ENCODE measurements at regions not wholly inside any gene's neighbourhood (a gene's known extent, or its start where the extent isn't known, plus 50 kb on each side); places are given as distances from the start of the nearest gene placed in this dataset.

- no peak for DNase-seq
- Histone ChIP-seq H3K4ac (ENCODE audit: low read depth in 1 of 2, low read length in 2 of 2) (no peak overlapping the region), H2BK12ac (ENCODE audit: low read length in 2 of 2) (no peak overlapping the region), H3K36me3 (ENCODE audit: control insufficient read depth in 1 of 2, insufficient read depth in 2 of 2, low read depth in 1 of 2, low read length in 2 of 2) (no peaks in the 10 kb centered on the region), H2AFZ (ENCODE audit: low read depth, low read length) (no peak overlapping the region), H4K91ac (ENCODE audit: low read length) (no peak overlapping the region), H3K9me3 (ENCODE audit: control insufficient read depth, low read length) (no peaks in the 10 kb centered on the region), H2BK120ac (ENCODE audit: low read depth, low read length) (no peak overlapping the region), H4K8ac (ENCODE audit: low read length) (no peak overlapping the region), H3K27ac (ENCODE audit: low read length, poor library complexity, severe bottlenecking) (no peak overlapping the region), H3K9ac (ENCODE audit: low read length) (no peak overlapping the region), H3K18ac (ENCODE audit: low read depth in 1 of 2, low read length in 2 of 2) (no peak overlapping the region), H3K27me3 (ENCODE audit: control insufficient read depth in 1 of 2, insufficient read depth in 1 of 2, low read length in 2 of 2) (no peaks in the 10 kb centered on the region), H3K23ac (ENCODE audit: low read length in 2 of 2) (no peak overlapping the region), H2BK15ac (ENCODE audit: low read depth, poor library complexity, severe bottlenecking) (no peak overlapping the region), H3K14ac (ENCODE audit: low read length in 2 of 2) (no peak overlapping the region), H3K4me3 (ENCODE audit: insufficient read depth in 1 of 2, low read depth in 1 of 2, low read length in 2 of 2) (no peak overlapping the region), H3K4me1 (ENCODE audit: control insufficient read depth, insufficient read depth, low read depth, low read length) (no peaks in the 10 kb centered on the region), H2AK5ac (ENCODE audit: low read length, severe bottlenecking) (no peak overlapping the region), H3K4me2 (ENCODE audit: low read length, poor library complexity, severe bottlenecking) (no peak overlapping the region), H2BK5ac (ENCODE audit: low read depth, low read length, poor library complexity, severe bottlenecking) (no peak overlapping the region), H3K79me1 (replicated peaks; ENCODE audit: low read length, poor library complexity, severe bottlenecking) (no peaks in the 10 kb centered on the region)
- 61% methylated on average over 6 of the region's 7 CpGs for WGBS
Observed at GRCh38 chr2:228956701-228957474, 314.2 kb downstream of the PID1 start.

GRCh38 chr2:228949831-228950230 lies 321.3 kb downstream of the PID1 start:
- H3K14ac ChIP-seq (ENCODE audit: low read length in 2 of 2): no peak overlapping the region
- no peak overlapping the region for H3K18ac ChIP-seq (ENCODE audit: low read depth in 1 of 2, low read length in 2 of 2)

GRCh38 chr2:228945710-228946109 lies 325.4 kb downstream of the PID1 start:
- Histone ChIP-seq H4K91ac (ENCODE audit: low read length) (no peak overlapping the region), H3K9me3 (ENCODE audit: control insufficient read depth, low read length) (no peaks in the 10 kb centered on the region), H3K27me3 (ENCODE audit: control insufficient read depth in 1 of 2, insufficient read depth in 1 of 2, low read length in 2 of 2) (no peaks in the 10 kb centered on the region), H3K4me1 (ENCODE audit: control insufficient read depth, insufficient read depth, low read depth, low read length) (no peaks in the 10 kb centered on the region), H3K4ac (ENCODE audit: low read depth in 1 of 2, low read length in 2 of 2) (no peak overlapping the region), H3K79me1 (replicated peaks; ENCODE audit: low read length, poor library complexity, severe bottlenecking) (no peaks in the 10 kb centered on the region), H2BK5ac (ENCODE audit: low read depth, low read length, poor library complexity, severe bottlenecking) (no peak overlapping the region), H3K14ac (ENCODE audit: low read length in 2 of 2) (no peak overlapping the region), H3K23ac (ENCODE audit: low read length in 2 of 2) (no peak overlapping the region), H2BK120ac (ENCODE audit: low read depth, low read length) (no peak overlapping the region), H3K18ac (ENCODE audit: low read depth in 1 of 2, low read length in 2 of 2) (no peak overlapping the region), H2AK5ac (ENCODE audit: low read length, severe bottlenecking) (no peak overlapping the region), H2AFZ (ENCODE audit: low read depth, low read length) (no peak overlapping the region), H4K8ac (ENCODE audit: low read length) (no peak overlapping the region), H2BK15ac (ENCODE audit: low read depth, poor library complexity, severe bottlenecking) (no peak overlapping the region), H3K36me3 (ENCODE audit: control insufficient read depth in 1 of 2, insufficient read depth in 2 of 2, low read depth in 1 of 2, low read length in 2 of 2) (no peaks in the 10 kb centered on the region), H2BK12ac (ENCODE audit: low read length in 2 of 2) (no peak overlapping the region), H3K9ac (ENCODE audit: low read length) (no peak overlapping the region), H3K27ac (ENCODE audit: low read length, poor library complexity, severe bottlenecking) (no peak overlapping the region), H3K4me2 (ENCODE audit: low read length, poor library complexity, severe bottlenecking) (no peak overlapping the region), H3K4me3 (ENCODE audit: insufficient read depth in 1 of 2, low read depth in 1 of 2, low read length in 2 of 2) (no peak overlapping the region)
- WGBS: 7% methylated on average over 1 of the region's 1 CpG
- DNase-seq: no peak

More at GRCh38 chr2:228949831-228950230, 321.3 kb downstream of the PID1 start:
- H3K4ac ChIP-seq (ENCODE audit: low read depth in 1 of 2, low read length in 2 of 2): no peak overlapping the region
- H2AK5ac ChIP-seq (ENCODE audit: low read length, severe bottlenecking): no peak overlapping the region
- H2BK12ac ChIP-seq (ENCODE audit: low read length in 2 of 2): no peak overlapping the region
- no peaks in the 10 kb centered on the region for H3K79me1 ChIP-seq (replicated peaks; ENCODE audit: low read length, poor library complexity, severe bottlenecking)
- no peak overlapping the region for H3K4me3 ChIP-seq (ENCODE audit: insufficient read depth in 1 of 2, low read depth in 1 of 2, low read length in 2 of 2)
- no peaks in the 10 kb centered on the region for H3K36me3 ChIP-seq (ENCODE audit: control insufficient read depth in 1 of 2, insufficient read depth in 2 of 2, low read depth in 1 of 2, low read length in 2 of 2)
- H3K4me2 ChIP-seq (ENCODE audit: low read length, poor library complexity, severe bottlenecking): no peak overlapping the region
- H4K91ac ChIP-seq (ENCODE audit: low read length): no peak overlapping the region
- H3K23ac ChIP-seq (ENCODE audit: low read length in 2 of 2): no peak overlapping the region
- no peak overlapping the region for H2AFZ ChIP-seq (ENCODE audit: low read depth, low read length)
- no peak overlapping the region for H2BK120ac ChIP-seq (ENCODE audit: low read depth, low read length)
- no peaks in the 10 kb centered on the region for H3K4me1 ChIP-seq (ENCODE audit: control insufficient read depth, insufficient read depth, low read depth, low read length)
- H3K9me3 ChIP-seq (ENCODE audit: control insufficient read depth, low read length): no peaks in the 10 kb centered on the region
- no peaks in the 10 kb centered on the region for H3K27me3 ChIP-seq (ENCODE audit: control insufficient read depth in 1 of 2, insufficient read depth in 1 of 2, low read length in 2 of 2)
- H3K9ac ChIP-seq (ENCODE audit: low read length): no peak overlapping the region
- no peak for DNase-seq
- no peak overlapping the region for H4K8ac ChIP-seq (ENCODE audit: low read length)
- no peak overlapping the region for H3K27ac ChIP-seq (ENCODE audit: low read length, poor library complexity, severe bottlenecking)
- H2BK15ac ChIP-seq (ENCODE audit: low read depth, poor library complexity, severe bottlenecking): no peak overlapping the region
- no peak overlapping the region for H2BK5ac ChIP-seq (ENCODE audit: low read depth, low read length, poor library complexity, severe bottlenecking)

GRCh38 chr2:228942856-228943255 lies 328.2 kb downstream of the PID1 start:
- no peak overlapping the region for H2BK15ac ChIP-seq (ENCODE audit: low read depth, poor library complexity, severe bottlenecking)
- H3K27me3 ChIP-seq (ENCODE audit: control insufficient read depth in 1 of 2, insufficient read depth in 1 of 2, low read length in 2 of 2): no peaks in the 10 kb centered on the region
- H3K27ac ChIP-seq (ENCODE audit: low read length, poor library complexity, severe bottlenecking): no peak overlapping the region
- no peak overlapping the region for H3K23ac ChIP-seq (ENCODE audit: low read length in 2 of 2)
- no peak overlapping the region for H3K14ac ChIP-seq (ENCODE audit: low read length in 2 of 2)
- H3K9ac ChIP-seq (ENCODE audit: low read length): no peak overlapping the region
- H3K4me3 ChIP-seq (ENCODE audit: insufficient read depth in 1 of 2, low read depth in 1 of 2, low read length in 2 of 2): no peak overlapping the region
- no peak overlapping the region for H3K18ac ChIP-seq (ENCODE audit: low read depth in 1 of 2, low read length in 2 of 2)
- H3K79me1 ChIP-seq (replicated peaks; ENCODE audit: low read length, poor library complexity, severe bottlenecking): no peaks in the 10 kb centered on the region
- H2BK5ac ChIP-seq (ENCODE audit: low read depth, low read length, poor library complexity, severe bottlenecking): no peak overlapping the region
- WGBS: 63% methylated on average over 1 of the region's 2 CpGs
- no peak overlapping the region for H2AFZ ChIP-seq (ENCODE audit: low read depth, low read length)
- H3K4ac ChIP-seq (ENCODE audit: low read depth in 1 of 2, low read length in 2 of 2): no peak overlapping the region
- H4K8ac ChIP-seq (ENCODE audit: low read length): no peak overlapping the region
- H3K36me3 ChIP-seq (ENCODE audit: control insufficient read depth in 1 of 2, insufficient read depth in 2 of 2, low read depth in 1 of 2, low read length in 2 of 2): no peaks in the 10 kb centered on the region
- no peaks in the 10 kb centered on the region for H3K4me1 ChIP-seq (ENCODE audit: control insufficient read depth, insufficient read depth, low read depth, low read length)
- no peak overlapping the region for H2AK5ac ChIP-seq (ENCODE audit: low read length, severe bottlenecking)
- DNase-seq: no peak
- no peak overlapping the region for H2BK12ac ChIP-seq (ENCODE audit: low read length in 2 of 2)
- no peak overlapping the region for H3K4me2 ChIP-seq (ENCODE audit: low read length, poor library complexity, severe bottlenecking)
- H3K9me3 ChIP-seq (ENCODE audit: control insufficient read depth, low read length): no peaks in the 10 kb centered on the region
- H2BK120ac ChIP-seq (ENCODE audit: low read depth, low read length): no peak overlapping the region
- H4K91ac ChIP-seq (ENCODE audit: low read length): no peak overlapping the region

All from mesenchymal stem cell (in vitro differentiated cells and primary cell).